NCI-H2227 treated with DMSO at 0.1 percent for 48 hours (cell line): ENCODE measurements at regions not wholly inside any gene's neighbourhood (a gene's known extent, or its start where the extent isn't known, plus 50 kb on each side); places are given as distances from the start of the nearest gene placed in this dataset.
"Not testable (repeated sequence)": the region's sequence is repeated elsewhere in the genome, so short reads cannot be mapped to it uniquely, and the experiment has no call there.

Source experiments
- DNase-seq: peaks from one replicate; lab custom pipeline; 2025; lab: John Stamatoyannopoulos, UW

- DNase-seq: no peak
Measured at GRCh38 chr7:86592185-86592584, 51.5 kb upstream of the GRM3 start.

- no peak for DNase-seq
Measured at GRCh38 chr7:86574006-86574405, 69.7 kb upstream of the GRM3 start.

GRCh38 chr7:86558680-86559501, 84.8 kb upstream of the GRM3 start:
- no peak for DNase-seq

GRCh38 chr7:86534641-86535040, 109.1 kb upstream of the GRM3 start:
- DNase-seq: no peak

- DNase-seq: no peak
Measured at GRCh38 chr7:86504229-86504628, 139.5 kb upstream of the GRM3 start.

GRCh38 chr7:86499986-86500385, 143.7 kb upstream of the GRM3 start:
- no peak for DNase-seq

- DNase-seq: no peak
Measured at GRCh38 chr7:86485827-86486226, 157.9 kb upstream of the GRM3 start.

GRCh38 chr7:86479144-86479543, 164.6 kb upstream of the GRM3 start:
- no peak for DNase-seq

GRCh38 chr7:86477343-86477935, 166.3 kb upstream of the GRM3 start:
- no peak for DNase-seq

GRCh38 chr7:86470763-86471162, 172.9 kb upstream of the GRM3 start:
- DNase-seq: no peak

GRCh38 chr7:86469680-86470295, 173.9 kb upstream of the GRM3 start:
- DNase-seq: no peak

GRCh38 chr7:86454753-86455152, 189.0 kb upstream of the GRM3 start:
- DNase-seq: no peak

GRCh38 chr7:86453454-86453853, 190.3 kb upstream of the GRM3 start:
- DNase-seq: no peak

GRCh38 chr7:86448856-86449255, 194.9 kb upstream of the GRM3 start:
- no peak for DNase-seq

- DNase-seq: no peak
Measured at GRCh38 chr7:86445285-86445684, 198.4 kb upstream of the GRM3 start.

- DNase-seq: no peak
Measured at GRCh38 chr7:86444245-86444644, 199.5 kb upstream of the GRM3 start.

GRCh38 chr7:86440420-86440819, 203.3 kb upstream of the GRM3 start:
- not testable (repeated sequence) for DNase-seq

- DNase-seq: no peak
Measured at GRCh38 chr7:86437951-86438450, 205.7 kb upstream of the GRM3 start.

GRCh38 chr7:86431761-86432160, 211.9 kb upstream of the GRM3 start:
- no peak for DNase-seq

- DNase-seq: no peak
Measured at GRCh38 chr7:86411814-86412213, 231.9 kb upstream of the GRM3 start.

GRCh38 chr7:86407291-86407690, 236.4 kb upstream of the GRM3 start:
- DNase-seq: no peak

GRCh38 chr7:86391813-86392212, 251.9 kb upstream of the GRM3 start:
- DNase-seq: no peak

GRCh38 chr7:86375602-86376001, 268.1 kb upstream of the GRM3 start:
- DNase-seq: not testable (repeated sequence)
